Vagina (tissue), 2 donors: ENCODE measurements at regions not wholly inside any gene's neighbourhood (a gene's known extent, or its start where the extent isn't known, plus 50 kb on each side); places are given as distances from the start of the nearest gene placed in this dataset.

ENCODE experiments used
- CTCF ChIP-seq, 3 experiments: fragments of 450-650 bp in 2 of 3; fragments of 200-600 bp in 1 of 3; sonication (generic) in 1 of 3; IDR thresholded peaks; one replicate each; pipeline ENCODE4 v1.5.1; 2017 to 2019; ENCODE audit warnings: antibody characterized with exemption in 3 of 3, mild to moderate bottlenecking in 2 of 3, moderate library complexity in 2 of 3
- POLR2AphosphoS5 ChIP-seq, 2 donors: sonication (generic); formaldehyde crosslinking; IDR thresholded peaks; one replicate each; pipeline ENCODE4 v1.9.0; 2017; ENCODE audit warnings: antibody characterized with exemption in 2 of 2, mild to moderate bottlenecking in 2 of 2, low read depth in 1 of 2; ENCODE audit not compliant: insufficient read depth in 1 of 2

- no peak for TF ChIP-seq CTCF (IDR thresholded peaks at IDR 0.05)
- TF ChIP-seq POLR2AphosphoS5 (IDR thresholded peaks at IDR 0.05; ENCODE audit: insufficient read depth in 1 of 2, low read depth in 1 of 2), result no peak
These were observed 65.7 kb upstream of the ZNF462 start for GRCh38 chr9:106797299-106797698.
